ENCODE measurements at regions not wholly inside any gene's neighbourhood (a gene's known extent, or its start where the extent isn't known, plus 50 kb on each side); places are given as distances from the start of the nearest gene placed in this dataset.

GRCh38 chr22:26977741-26978376 is 320.5 kb downstream of the MIAT start:
- Histone ChIP-seq H3K4me1 (ENCODE audit: control insufficient read depth, insufficient read depth, low read length, unreplicated experiment) (no peaks in the 10 kb centered on the region), H3K27ac (ENCODE audit: low read depth, low read length) (no peak overlapping the region), H3K4me3 (ENCODE audit: low read depth, low read length) (no peak overlapping the region), H2AFZ (ENCODE audit: low read length, unreplicated experiment) (no peak overlapping the region), H3K79me2 (ENCODE audit: control insufficient read depth, insufficient read depth, low read length, unreplicated experiment) (no peaks in the 10 kb centered on the region), H3K27me3 (ENCODE audit: insufficient read depth, low read length) (peaks cover 46% of the 10 kb centered on the region), H3K36me3 (ENCODE audit: insufficient read depth, low read length) (no peaks in the 10 kb centered on the region)

GRCh38 chr22:26979294-26979693 is 321.9 kb downstream of the MIAT start:
- no peaks in the 10 kb centered on the region for H3K36me3 ChIP-seq (ENCODE audit: insufficient read depth, low read length)
- H3K4me3 ChIP-seq (ENCODE audit: low read depth, low read length), result no peak overlapping the region
- H3K4me1 ChIP-seq (ENCODE audit: control insufficient read depth, insufficient read depth, low read length, unreplicated experiment), result no peaks in the 10 kb centered on the region
- peaks cover 47% of the 10 kb centered on the region for H3K27me3 ChIP-seq (ENCODE audit: insufficient read depth, low read length)
- H2AFZ ChIP-seq (ENCODE audit: low read length, unreplicated experiment), result no peak overlapping the region
- H3K27ac ChIP-seq (ENCODE audit: low read depth, low read length), result no peak overlapping the region
- H3K79me2 ChIP-seq (ENCODE audit: control insufficient read depth, insufficient read depth, low read length, unreplicated experiment), result no peaks in the 10 kb centered on the region

DNA sequence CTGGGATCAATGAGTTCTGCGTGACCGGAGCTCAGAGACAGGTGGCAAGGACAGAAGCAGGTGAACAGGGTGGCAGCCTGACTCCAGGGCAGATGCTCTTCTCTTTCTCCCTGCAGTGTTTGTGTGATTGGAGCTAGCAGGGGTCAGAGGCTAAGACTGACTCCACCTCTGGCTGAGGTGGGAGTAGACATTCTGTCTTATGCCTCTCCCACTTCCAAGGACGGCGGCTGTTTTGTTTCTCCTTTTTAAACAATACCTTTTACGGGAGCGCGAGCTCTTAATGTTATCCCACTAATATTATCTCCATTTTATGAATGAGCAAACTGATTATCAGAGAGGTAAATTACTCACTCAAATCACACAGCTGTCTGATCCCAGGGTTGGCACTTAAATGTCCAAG is 323.7 kb downstream of the MIAT start:
- Histone ChIP-seq H3K79me2 (ENCODE audit: control insufficient read depth, insufficient read depth, low read length, unreplicated experiment) (no peaks in the 10 kb centered on the region), H3K27ac (ENCODE audit: low read depth, low read length) (no peak overlapping the region), H3K36me3 (ENCODE audit: insufficient read depth, low read length) (no peaks in the 10 kb centered on the region), H2AFZ (ENCODE audit: low read length, unreplicated experiment) (no peak overlapping the region), H3K27me3 (ENCODE audit: insufficient read depth, low read length) (peaks cover 54% of the 10 kb centered on the region), H3K4me1 (ENCODE audit: control insufficient read depth, insufficient read depth, low read length, unreplicated experiment) (no peaks in the 10 kb centered on the region), H3K4me3 (ENCODE audit: low read depth, low read length) (no peak overlapping the region)

DNA sequence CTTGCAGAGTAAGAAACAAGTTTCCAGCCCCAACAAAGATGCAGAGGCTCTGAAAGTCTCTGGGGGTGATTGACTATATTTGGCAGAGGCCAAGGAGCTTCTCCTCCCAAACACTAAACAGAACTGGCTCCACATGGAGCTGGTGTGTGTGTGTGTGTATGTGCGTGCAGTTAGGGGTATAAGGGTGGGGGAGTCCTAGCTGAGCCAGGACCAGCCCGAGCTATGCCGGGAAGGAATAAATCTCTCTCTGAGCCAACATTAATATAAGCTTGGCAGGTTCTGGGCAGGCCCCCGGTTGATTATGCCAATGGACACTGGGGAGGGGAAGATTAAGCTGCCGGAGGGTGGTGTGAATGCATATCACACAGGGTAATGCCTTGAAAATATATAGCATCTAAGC is 324.2 kb downstream of the MIAT start:
- no peaks in the 10 kb centered on the region for H3K79me2 ChIP-seq (ENCODE audit: control insufficient read depth, insufficient read depth, low read length, unreplicated experiment)
- no peak overlapping the region for H3K27ac ChIP-seq (ENCODE audit: low read depth, low read length)
- H3K36me3 ChIP-seq (ENCODE audit: insufficient read depth, low read length), result no peaks in the 10 kb centered on the region
- H3K27me3 ChIP-seq (ENCODE audit: insufficient read depth, low read length), result peaks cover 55% of the 10 kb centered on the region
- H3K4me1 ChIP-seq (ENCODE audit: control insufficient read depth, insufficient read depth, low read length, unreplicated experiment), result no peaks in the 10 kb centered on the region
- no peak overlapping the region for H2AFZ ChIP-seq (ENCODE audit: low read length, unreplicated experiment)
- H3K4me3 ChIP-seq (ENCODE audit: low read depth, low read length), result no peak overlapping the region

DNA sequence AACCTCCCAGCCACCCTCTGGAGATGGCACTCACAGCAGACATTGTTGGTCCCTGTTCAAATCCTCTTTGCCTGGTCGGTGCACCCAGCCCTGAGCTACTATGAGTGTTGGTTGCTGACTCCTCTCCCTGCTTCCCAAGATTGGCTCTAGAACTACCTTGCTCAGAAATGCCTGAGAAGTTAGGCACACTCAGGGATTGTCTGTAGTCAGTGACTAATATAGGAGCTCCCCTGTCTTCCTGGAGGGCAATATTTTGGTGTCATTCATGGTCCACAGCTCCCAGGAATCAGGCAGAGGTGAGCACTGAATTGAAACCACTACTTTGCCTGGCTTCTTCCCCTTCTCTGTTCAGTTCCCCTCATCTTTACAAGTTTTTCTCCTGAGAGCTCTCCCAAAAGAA is 325.9 kb downstream of the MIAT start:
- H3K27ac ChIP-seq (ENCODE audit: low read depth, low read length), result no peak overlapping the region
- H3K4me3 ChIP-seq (ENCODE audit: low read depth, low read length), result no peak overlapping the region
- H3K79me2 ChIP-seq (ENCODE audit: control insufficient read depth, insufficient read depth, low read length, unreplicated experiment), result no peaks in the 10 kb centered on the region
- no peak overlapping the region for H2AFZ ChIP-seq (ENCODE audit: low read length, unreplicated experiment)
- H3K36me3 ChIP-seq (ENCODE audit: insufficient read depth, low read length), result no peaks in the 10 kb centered on the region
- H3K4me1 ChIP-seq (ENCODE audit: control insufficient read depth, insufficient read depth, low read length, unreplicated experiment), result no peaks in the 10 kb centered on the region
- H3K27me3 ChIP-seq (ENCODE audit: insufficient read depth, low read length), result peaks cover 51% of the 10 kb centered on the region

DNA sequence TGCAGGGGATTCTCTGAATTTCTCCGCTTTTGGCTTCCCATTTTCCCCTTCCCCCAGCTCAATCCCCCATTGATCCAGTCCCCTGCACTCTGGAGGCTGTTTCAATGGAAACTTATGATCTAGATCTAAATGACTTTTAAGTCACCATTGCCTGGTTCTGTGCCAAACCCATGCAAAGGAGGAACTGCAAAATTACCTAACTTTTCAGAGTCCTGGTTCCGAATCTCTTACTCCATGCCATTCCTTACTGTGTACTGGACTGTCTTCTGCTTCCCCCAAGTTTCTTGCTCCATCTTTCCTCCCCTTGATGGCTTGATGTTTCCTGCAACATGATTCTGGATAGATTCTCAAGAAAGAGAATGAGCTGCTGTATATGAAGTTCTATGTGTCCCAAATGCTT is 327.8 kb downstream of the MIAT start:
- no peaks in the 10 kb centered on the region for H3K4me1 ChIP-seq (ENCODE audit: control insufficient read depth, insufficient read depth, low read length, unreplicated experiment)
- H2AFZ ChIP-seq (ENCODE audit: low read length, unreplicated experiment), result no peak overlapping the region
- peaks cover 46% of the 10 kb centered on the region for H3K27me3 ChIP-seq (ENCODE audit: insufficient read depth, low read length)
- H3K36me3 ChIP-seq (ENCODE audit: insufficient read depth, low read length), result no peaks in the 10 kb centered on the region
- H3K79me2 ChIP-seq (ENCODE audit: control insufficient read depth, insufficient read depth, low read length, unreplicated experiment), result no peaks in the 10 kb centered on the region
- H3K4me3 ChIP-seq (ENCODE audit: low read depth, low read length), result no peak overlapping the region
- H3K27ac ChIP-seq (ENCODE audit: low read depth, low read length), result no peak overlapping the region

- Histone ChIP-seq H3K27ac (ENCODE audit: low read depth, low read length) (no peak overlapping the region), H3K4me1 (ENCODE audit: control insufficient read depth, insufficient read depth, low read length, unreplicated experiment) (no peaks in the 10 kb centered on the region), H2AFZ (ENCODE audit: low read length, unreplicated experiment) (no peak overlapping the region), H3K36me3 (ENCODE audit: insufficient read depth, low read length) (no peaks in the 10 kb centered on the region), H3K79me2 (ENCODE audit: control insufficient read depth, insufficient read depth, low read length, unreplicated experiment) (no peaks in the 10 kb centered on the region), H3K4me3 (ENCODE audit: low read depth, low read length) (no peak overlapping the region), H3K27me3 (ENCODE audit: insufficient read depth, low read length) (peaks cover 42% of the 10 kb centered on the region)
Measured at GRCh38 chr22:26985931-26986782, 328.8 kb downstream of the MIAT start.

GRCh38 chr22:26986884-26987283 is 329.5 kb downstream of the MIAT start:
- Histone ChIP-seq H3K4me1 (ENCODE audit: control insufficient read depth, insufficient read depth, low read length, unreplicated experiment) (no peaks in the 10 kb centered on the region), H3K36me3 (ENCODE audit: insufficient read depth, low read length) (no peaks in the 10 kb centered on the region), H3K79me2 (ENCODE audit: control insufficient read depth, insufficient read depth, low read length, unreplicated experiment) (no peaks in the 10 kb centered on the region), H3K27me3 (ENCODE audit: insufficient read depth, low read length) (peaks cover 42% of the 10 kb centered on the region), H3K4me3 (ENCODE audit: low read depth, low read length) (no peak overlapping the region), H2AFZ (ENCODE audit: low read length, unreplicated experiment) (no peak overlapping the region), H3K27ac (ENCODE audit: low read depth, low read length) (no peak overlapping the region)

- Histone ChIP-seq H3K27ac (ENCODE audit: low read depth, low read length) (no peak overlapping the region), H3K36me3 (ENCODE audit: insufficient read depth, low read length) (no peaks in the 10 kb centered on the region), H3K27me3 (ENCODE audit: insufficient read depth, low read length) (peaks cover 42% of the 10 kb centered on the region), H3K4me1 (ENCODE audit: control insufficient read depth, insufficient read depth, low read length, unreplicated experiment) (no peaks in the 10 kb centered on the region), H3K4me3 (ENCODE audit: low read depth, low read length) (no peak overlapping the region), H3K79me2 (ENCODE audit: control insufficient read depth, insufficient read depth, low read length, unreplicated experiment) (no peaks in the 10 kb centered on the region), H2AFZ (ENCODE audit: low read length, unreplicated experiment) (no peak overlapping the region)
Measured at GRCh38 chr22:26990503-26991189, 333.3 kb downstream of the MIAT start.

- H3K4me1 ChIP-seq (ENCODE audit: control insufficient read depth, insufficient read depth, low read length, unreplicated experiment), result no peaks in the 10 kb centered on the region
- no peak overlapping the region for H3K4me3 ChIP-seq (ENCODE audit: low read depth, low read length)
- H3K27ac ChIP-seq (ENCODE audit: low read depth, low read length), result no peak overlapping the region
- H2AFZ ChIP-seq (ENCODE audit: low read length, unreplicated experiment), result no peak overlapping the region
- peaks cover 25% of the 10 kb centered on the region for H3K27me3 ChIP-seq (ENCODE audit: insufficient read depth, low read length)
- H3K79me2 ChIP-seq (ENCODE audit: control insufficient read depth, insufficient read depth, low read length, unreplicated experiment), result no peaks in the 10 kb centered on the region
- no peaks in the 10 kb centered on the region for H3K36me3 ChIP-seq (ENCODE audit: insufficient read depth, low read length)
Measured at GRCh38 chr22:26992556-26992955, 335.2 kb downstream of the MIAT start.
